Esophagus muscularis mucosa (tissue), 4 donors: ENCODE measurements at regions not wholly inside any gene's neighbourhood (a gene's known extent, or its start where the extent isn't known, plus 50 kb on each side); places are given as distances from the start of the nearest gene placed in this dataset.

Source experiments
- EP300 ChIP-seq: sonication (generic); formaldehyde crosslinking; IDR thresholded peaks from one replicate; pipeline ENCODE4 v1.6.1; 2017; ENCODE audit warnings: antibody characterized with exemption
- POLR2AphosphoS5 ChIP-seq, 2 donors: sonication (generic); formaldehyde crosslinking; IDR thresholded peaks; one replicate each; pipeline ENCODE4 v1.6.1; 2017; ENCODE audit warnings: antibody characterized with exemption in 2 of 2
- TF ChIP-seq, protein P1 (sequence below), 3 experiments: fragments of 200-600 bp in 2 of 3; fragments of 450-650 bp in 1 of 3; sonication (generic) in 2 of 3; IDR thresholded peaks; one replicate each; pipeline ENCODE4 v1.5.1; 2017 to 2019; ENCODE audit warnings: antibody characterized with exemption in 3 of 3, mild to moderate bottlenecking in 2 of 3, moderate library complexity in 1 of 3

DNA sequence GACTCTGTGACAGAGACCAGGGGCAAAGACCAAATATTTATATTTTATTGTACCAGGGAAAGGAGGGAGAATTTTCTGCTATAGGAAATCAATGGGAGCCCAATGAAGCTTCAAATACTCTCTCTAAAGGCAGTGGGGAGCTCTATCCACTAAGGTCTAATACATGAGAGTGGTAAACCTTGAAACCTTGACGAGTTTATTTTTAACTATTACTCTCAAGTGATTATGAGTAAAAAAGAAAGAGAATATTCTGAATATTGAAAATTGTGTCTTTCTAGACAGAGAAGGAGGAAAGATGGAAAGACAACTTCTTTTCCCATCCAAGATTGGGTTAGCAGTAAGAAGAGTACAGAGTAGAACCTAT, 1722.1 kb upstream of the SEL1L start:
- TF ChIP-seq, protein P1, sequence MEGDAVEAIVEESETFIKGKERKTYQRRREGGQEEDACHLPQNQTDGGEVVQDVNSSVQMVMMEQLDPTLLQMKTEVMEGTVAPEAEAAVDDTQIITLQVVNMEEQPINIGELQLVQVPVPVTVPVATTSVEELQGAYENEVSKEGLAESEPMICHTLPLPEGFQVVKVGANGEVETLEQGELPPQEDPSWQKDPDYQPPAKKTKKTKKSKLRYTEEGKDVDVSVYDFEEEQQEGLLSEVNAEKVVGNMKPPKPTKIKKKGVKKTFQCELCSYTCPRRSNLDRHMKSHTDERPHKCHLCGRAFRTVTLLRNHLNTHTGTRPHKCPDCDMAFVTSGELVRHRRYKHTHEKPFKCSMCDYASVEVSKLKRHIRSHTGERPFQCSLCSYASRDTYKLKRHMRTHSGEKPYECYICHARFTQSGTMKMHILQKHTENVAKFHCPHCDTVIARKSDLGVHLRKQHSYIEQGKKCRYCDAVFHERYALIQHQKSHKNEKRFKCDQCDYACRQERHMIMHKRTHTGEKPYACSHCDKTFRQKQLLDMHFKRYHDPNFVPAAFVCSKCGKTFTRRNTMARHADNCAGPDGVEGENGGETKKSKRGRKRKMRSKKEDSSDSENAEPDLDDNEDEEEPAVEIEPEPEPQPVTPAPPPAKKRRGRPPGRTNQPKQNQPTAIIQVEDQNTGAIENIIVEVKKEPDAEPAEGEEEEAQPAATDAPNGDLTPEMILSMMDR (IDR thresholded peaks at IDR 0.05): no peak
- TF ChIP-seq EP300 (no peak), POLR2AphosphoS5 (IDR thresholded peaks at IDR 0.05) (no peak)
